ENCODE measurements at regions not wholly inside any gene's neighbourhood (a gene's known extent, or its start where the extent isn't known, plus 50 kb on each side); places are given as distances from the start of the nearest gene placed in this dataset.

GRCh38 chr12:91618281-91618680, 435.7 kb upstream of the DCN start:
- Histone ChIP-seq H3K27ac (ENCODE audit: low read length) (no peak overlapping the region), H3K27me3 (ENCODE audit: control insufficient read depth, insufficient read depth, low read length) (no peaks in the 10 kb centered on the region), H3K36me3 (ENCODE audit: control insufficient read depth, low read depth, low read length) (no peaks in the 10 kb centered on the region), H3K9me3 (ENCODE audit: control insufficient read depth, low read depth, low read length) (no peaks in the 10 kb centered on the region), H3K4me3 (ENCODE audit: low read length) (no peak overlapping the region), H3K9ac (ENCODE audit: low read length) (no peak overlapping the region), H3K4me1 (ENCODE audit: control insufficient read depth, low read depth, low read length) (no peaks in the 10 kb centered on the region)

- H3K27me3 ChIP-seq (ENCODE audit: control insufficient read depth, insufficient read depth, low read length): no peaks in the 10 kb centered on the region
- no peaks in the 10 kb centered on the region for H3K4me1 ChIP-seq (ENCODE audit: control insufficient read depth, low read depth, low read length)
- no peaks in the 10 kb centered on the region for H3K36me3 ChIP-seq (ENCODE audit: control insufficient read depth, low read depth, low read length)
- H3K9me3 ChIP-seq (ENCODE audit: control insufficient read depth, low read depth, low read length): no peaks in the 10 kb centered on the region
- H3K9ac ChIP-seq (ENCODE audit: low read length): no peak overlapping the region
- no peak overlapping the region for H3K27ac ChIP-seq (ENCODE audit: low read length)
- H3K4me3 ChIP-seq (ENCODE audit: low read length): no peak overlapping the region
Measured at GRCh38 chr12:91617818-91618217, 435.2 kb upstream of the DCN start.

- no peaks in the 10 kb centered on the region for H3K27me3 ChIP-seq (ENCODE audit: control insufficient read depth, insufficient read depth, low read length)
- H3K36me3 ChIP-seq (ENCODE audit: control insufficient read depth, low read depth, low read length): no peaks in the 10 kb centered on the region
- no peak overlapping the region for H3K4me3 ChIP-seq (ENCODE audit: low read length)
- no peaks in the 10 kb centered on the region for H3K9me3 ChIP-seq (ENCODE audit: control insufficient read depth, low read depth, low read length)
- no peaks in the 10 kb centered on the region for H3K4me1 ChIP-seq (ENCODE audit: control insufficient read depth, low read depth, low read length)
- H3K27ac ChIP-seq (ENCODE audit: low read length): no peak overlapping the region
- no peak overlapping the region for H3K9ac ChIP-seq (ENCODE audit: low read length)
Measured at GRCh38 chr12:91616416-91616815, 433.8 kb upstream of the DCN start.

- no peak overlapping the region for H3K4me3 ChIP-seq (ENCODE audit: low read length)
- H3K9ac ChIP-seq (ENCODE audit: low read length): no peak overlapping the region
- H3K4me1 ChIP-seq (ENCODE audit: control insufficient read depth, low read depth, low read length): no peaks in the 10 kb centered on the region
- no peaks in the 10 kb centered on the region for H3K9me3 ChIP-seq (ENCODE audit: control insufficient read depth, low read depth, low read length)
- H3K27me3 ChIP-seq (ENCODE audit: control insufficient read depth, insufficient read depth, low read length): no peaks in the 10 kb centered on the region
- H3K36me3 ChIP-seq (ENCODE audit: control insufficient read depth, low read depth, low read length): no peaks in the 10 kb centered on the region
- no peak overlapping the region for H3K27ac ChIP-seq (ENCODE audit: low read length)
Measured at GRCh38 chr12:91613223-91613779, 430.7 kb upstream of the DCN start.

DNA sequence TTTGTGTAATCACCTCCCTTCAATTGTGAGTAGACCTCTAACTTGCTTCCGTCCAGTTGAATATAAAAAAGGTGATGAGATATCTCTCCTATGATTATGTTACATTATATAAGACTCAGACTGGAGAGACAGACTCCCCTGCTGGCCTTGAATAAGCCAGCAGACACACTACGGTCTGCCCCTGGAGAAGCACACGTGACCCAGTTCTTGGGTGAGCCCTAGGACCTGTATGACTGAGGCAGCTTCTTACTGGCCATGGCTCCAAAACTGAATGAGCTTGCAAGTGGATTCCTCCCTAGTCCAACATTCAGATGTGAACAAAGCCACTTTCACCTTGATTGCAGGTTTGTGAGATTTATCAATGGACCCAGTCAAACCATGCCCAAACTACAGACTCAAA, 427.9 kb upstream of the DCN start:
- Histone ChIP-seq H3K9ac (ENCODE audit: low read length) (no peak overlapping the region), H3K4me1 (ENCODE audit: control insufficient read depth, low read depth, low read length) (no peaks in the 10 kb centered on the region), H3K27me3 (ENCODE audit: control insufficient read depth, insufficient read depth, low read length) (no peaks in the 10 kb centered on the region), H3K9me3 (ENCODE audit: control insufficient read depth, low read depth, low read length) (no peaks in the 10 kb centered on the region), H3K36me3 (ENCODE audit: control insufficient read depth, low read depth, low read length) (no peaks in the 10 kb centered on the region), H3K4me3 (ENCODE audit: low read length) (no peak overlapping the region), H3K27ac (ENCODE audit: low read length) (no peak overlapping the region)

- no peaks in the 10 kb centered on the region for H3K9me3 ChIP-seq (ENCODE audit: control insufficient read depth, low read depth, low read length)
- no peaks in the 10 kb centered on the region for H3K4me1 ChIP-seq (ENCODE audit: control insufficient read depth, low read depth, low read length)
- H3K36me3 ChIP-seq (ENCODE audit: control insufficient read depth, low read depth, low read length): no peaks in the 10 kb centered on the region
- no peak overlapping the region for H3K4me3 ChIP-seq (ENCODE audit: low read length)
- no peak overlapping the region for H3K27ac ChIP-seq (ENCODE audit: low read length)
- H3K27me3 ChIP-seq (ENCODE audit: control insufficient read depth, insufficient read depth, low read length): no peaks in the 10 kb centered on the region
- no peak overlapping the region for H3K9ac ChIP-seq (ENCODE audit: low read length)
Measured at GRCh38 chr12:91609283-91609682, 426.7 kb upstream of the DCN start.

- no peaks in the 10 kb centered on the region for H3K4me1 ChIP-seq (ENCODE audit: control insufficient read depth, low read depth, low read length)
- H3K9ac ChIP-seq (ENCODE audit: low read length): no peak overlapping the region
- H3K9me3 ChIP-seq (ENCODE audit: control insufficient read depth, low read depth, low read length): no peaks in the 10 kb centered on the region
- H3K36me3 ChIP-seq (ENCODE audit: control insufficient read depth, low read depth, low read length): no peaks in the 10 kb centered on the region
- no peaks in the 10 kb centered on the region for H3K27me3 ChIP-seq (ENCODE audit: control insufficient read depth, insufficient read depth, low read length)
- H3K4me3 ChIP-seq (ENCODE audit: low read length): no peak overlapping the region
- H3K27ac ChIP-seq (ENCODE audit: low read length): no peak overlapping the region
Measured at GRCh38 chr12:91608542-91608941, 425.9 kb upstream of the DCN start.

DNA sequence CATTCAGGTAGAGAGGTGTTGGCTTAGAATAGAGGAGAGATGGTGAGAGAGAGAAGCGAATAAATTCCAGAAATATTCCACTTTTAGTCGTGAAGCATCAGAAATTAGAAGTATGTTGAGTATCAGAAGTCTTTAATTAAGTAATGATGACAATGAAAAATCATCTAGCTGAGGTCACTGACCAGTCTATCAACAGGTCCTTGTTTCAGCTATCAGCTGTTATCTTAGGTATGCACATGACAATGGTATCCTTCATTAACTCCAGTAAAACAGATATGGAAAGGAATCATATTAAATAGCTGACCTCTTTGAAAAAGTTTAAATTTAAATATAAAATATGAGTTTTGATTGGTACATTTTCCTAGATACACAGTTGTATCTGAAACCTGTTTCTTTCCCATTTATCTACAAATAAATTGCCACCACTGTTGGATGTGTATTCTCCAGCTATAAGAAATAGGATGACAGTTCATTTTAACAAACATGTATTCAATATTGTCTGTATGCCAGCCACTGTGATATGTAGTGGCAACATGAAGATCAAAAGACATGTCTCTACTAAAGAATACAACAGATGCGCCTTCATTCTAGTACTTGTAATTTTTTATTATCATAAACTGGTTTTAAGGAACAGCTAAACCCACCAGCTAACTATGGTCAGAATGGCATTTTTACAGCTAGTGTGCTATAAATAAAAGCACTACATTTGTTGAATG, 424.2 kb upstream of the DCN start:
- Histone ChIP-seq H3K27me3 (ENCODE audit: control insufficient read depth, insufficient read depth, low read length) (no peaks in the 10 kb centered on the region), H3K36me3 (ENCODE audit: control insufficient read depth, low read depth, low read length) (no peaks in the 10 kb centered on the region), H3K4me3 (ENCODE audit: low read length) (no peak overlapping the region), H3K9ac (ENCODE audit: low read length) (no peak overlapping the region), H3K27ac (ENCODE audit: low read length) (no peak overlapping the region), H3K9me3 (ENCODE audit: control insufficient read depth, low read depth, low read length) (no peaks in the 10 kb centered on the region), H3K4me1 (ENCODE audit: control insufficient read depth, low read depth, low read length) (no peaks in the 10 kb centered on the region)

GRCh38 chr12:91604897-91605296, 422.3 kb upstream of the DCN start:
- Histone ChIP-seq H3K36me3 (ENCODE audit: control insufficient read depth, low read depth, low read length) (no peaks in the 10 kb centered on the region), H3K27me3 (ENCODE audit: control insufficient read depth, insufficient read depth, low read length) (no peaks in the 10 kb centered on the region), H3K27ac (ENCODE audit: low read length) (no peak overlapping the region), H3K4me3 (ENCODE audit: low read length) (no peak overlapping the region), H3K9ac (ENCODE audit: low read length) (no peak overlapping the region), H3K9me3 (ENCODE audit: control insufficient read depth, low read depth, low read length) (no peaks in the 10 kb centered on the region), H3K4me1 (ENCODE audit: control insufficient read depth, low read depth, low read length) (no peaks in the 10 kb centered on the region)

- no peak overlapping the region for H3K9ac ChIP-seq (ENCODE audit: low read length)
Measured at GRCh38 chr12:91603060-91603459, 420.4 kb upstream of the DCN start.

DNA sequence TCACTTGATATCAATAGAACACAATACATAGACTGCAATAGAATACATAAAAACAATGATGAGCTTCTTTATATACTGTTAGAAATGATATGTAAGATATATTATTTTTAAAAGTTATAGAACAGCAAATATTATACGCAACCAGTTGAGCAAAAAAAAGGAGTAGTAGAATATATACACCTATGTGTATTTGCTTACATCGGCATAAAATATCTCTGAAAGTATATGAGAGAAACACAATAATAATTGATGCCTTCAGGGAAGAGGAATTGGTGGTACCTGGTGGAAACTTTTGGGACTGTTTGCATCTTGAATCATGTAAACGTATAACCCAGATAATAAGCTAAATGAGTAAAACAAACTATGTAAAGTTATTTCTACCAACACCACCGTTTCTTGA, 418.4 kb upstream of the DCN start:
- Histone ChIP-seq H3K9ac (ENCODE audit: low read length) (no peak overlapping the region), H3K36me3 (ENCODE audit: control insufficient read depth, low read depth, low read length) (no peaks in the 10 kb centered on the region), H3K27ac (ENCODE audit: low read length) (no peak overlapping the region), H3K4me3 (ENCODE audit: low read length) (no peak overlapping the region), H3K9me3 (ENCODE audit: control insufficient read depth, low read depth, low read length) (no peaks in the 10 kb centered on the region), H3K4me1 (ENCODE audit: control insufficient read depth, low read depth, low read length) (no peaks in the 10 kb centered on the region), H3K27me3 (ENCODE audit: control insufficient read depth, insufficient read depth, low read length) (no peaks in the 10 kb centered on the region)

More at GRCh38 chr12:91603060-91603459, 420.4 kb upstream of the DCN start:
- H3K9me3 ChIP-seq (ENCODE audit: control insufficient read depth, low read depth, low read length): no peaks in the 10 kb centered on the region
- no peak overlapping the region for H3K4me3 ChIP-seq (ENCODE audit: low read length)
- H3K27me3 ChIP-seq (ENCODE audit: control insufficient read depth, insufficient read depth, low read length): no peaks in the 10 kb centered on the region
- H3K36me3 ChIP-seq (ENCODE audit: control insufficient read depth, low read depth, low read length): no peaks in the 10 kb centered on the region
- H3K27ac ChIP-seq (ENCODE audit: low read length): no peak overlapping the region
- H3K4me1 ChIP-seq (ENCODE audit: control insufficient read depth, low read depth, low read length): no peaks in the 10 kb centered on the region

DNA sequence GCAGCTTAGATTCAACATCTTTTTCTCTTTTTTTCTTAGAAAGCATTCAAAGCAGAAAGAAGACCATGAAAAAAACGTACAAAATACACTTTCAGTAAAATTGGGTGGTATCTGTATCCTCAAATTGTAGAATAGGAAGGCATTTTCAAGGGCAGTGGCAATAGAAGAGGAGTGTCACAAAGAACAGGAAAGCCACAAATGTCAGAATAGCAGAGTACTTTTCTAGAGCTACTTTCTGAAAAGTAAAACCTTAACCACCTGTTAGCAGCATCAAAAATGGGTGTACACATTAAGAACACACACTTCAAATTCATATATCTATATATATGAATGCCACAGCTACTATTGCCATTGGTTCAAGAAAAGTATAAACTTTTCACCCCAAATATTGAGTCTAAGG, 412.1 kb upstream of the DCN start:
- Histone ChIP-seq H3K4me1 (ENCODE audit: control insufficient read depth, low read depth, low read length) (no peaks in the 10 kb centered on the region), H3K9me3 (ENCODE audit: control insufficient read depth, low read depth, low read length) (no peaks in the 10 kb centered on the region), H3K36me3 (ENCODE audit: control insufficient read depth, low read depth, low read length) (no peaks in the 10 kb centered on the region), H3K4me3 (ENCODE audit: low read length) (no peak overlapping the region), H3K27me3 (ENCODE audit: control insufficient read depth, insufficient read depth, low read length) (no peaks in the 10 kb centered on the region), H3K9ac (ENCODE audit: low read length) (no peak overlapping the region), H3K27ac (ENCODE audit: low read length) (no peak overlapping the region)
